ENCODE measurements at regions not wholly inside any gene's neighbourhood (a gene's known extent, or its start where the extent isn't known, plus 50 kb on each side); places are given as distances from the start of the nearest gene placed in this dataset.

DNA sequence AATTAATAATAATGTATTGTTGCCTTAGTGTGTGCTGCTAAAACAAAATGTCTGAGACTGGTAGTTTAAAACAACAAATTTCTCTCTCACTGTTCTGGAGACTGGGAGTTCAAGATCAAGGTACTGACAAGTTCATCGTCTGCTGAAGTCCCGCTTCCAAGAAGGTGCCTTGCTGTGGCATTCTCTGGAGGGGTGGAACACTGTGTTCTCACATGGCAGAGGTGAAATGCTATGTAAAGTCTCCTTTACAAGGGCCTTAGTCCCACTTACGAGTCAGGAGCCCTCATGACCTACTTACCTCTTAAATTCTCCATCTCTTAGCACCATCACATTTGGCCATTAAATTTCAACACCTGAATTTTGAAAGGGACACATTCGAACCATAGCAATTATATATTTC lies 299.2 kb upstream of the RBMS1 start:
- Mint-ChIP-seq H3K4me1 (no peaks in the 10 kb centered on the region; the same call in 2 of the 3 replicates), H3K36me3 (ENCODE audit: low read depth) (peaks cover 9% of the 10 kb centered on the region), H3K4me3 (no peak overlapping the region), H3K9me3 (peaks cover 18% of the 10 kb centered on the region), H3K27ac (no peak overlapping the region), H3K27me3 (ENCODE audit: insufficient read depth, low read depth, poor library complexity) (peaks cover 2% of the 10 kb centered on the region)
- H3K27ac ChIP-seq (ENCODE audit: low read depth) = no peak overlapping the region
- no peak overlapping the region for H2AFZ ChIP-seq
- no peaks in the 10 kb centered on the region for H3K4me1 ChIP-seq (ENCODE audit: insufficient read depth)
- H3K4me3 ChIP-seq = no peak overlapping the region
- no peaks in the 10 kb centered on the region for H3K27me3 ChIP-seq (ENCODE audit: insufficient read depth)
- TF ChIP-seq ZNF114 (CRISPR knock-in tag; IDR thresholded peaks at IDR 0.05) (no peak), ZNF331 (CRISPR knock-in tag; IDR thresholded peaks at IDR 0.05; ENCODE audit: low read depth) (no peak), REST (IDR thresholded peaks at IDR 0.05; ENCODE audit: unreplicated experiment) (no peak), JUNB (IDR thresholded peaks at IDR 0.05; ENCODE audit: unreplicated experiment) (no peak), NANOG (IDR thresholded peaks at IDR 0.05; ENCODE audit: borderline replicate concordance) (no peak), POLR2AphosphoS5 (IDR thresholded peaks at IDR 0.05; ENCODE audit: low read depth) (no peak), STAT1 (IDR thresholded peaks at IDR 0.05; ENCODE audit: unreplicated experiment) (no peak), EZH2 (IDR thresholded peaks at IDR 0.05; ENCODE audit: low read depth, unreplicated experiment) (no peak), EZH2phosphoT487 (IDR thresholded peaks at IDR 0.05; ENCODE audit: unreplicated experiment) (no peak), CREB1 (CRISPR knock-in tag; IDR thresholded peaks at IDR 0.05; ENCODE audit: low read depth) (no peak), CTCF (conservative IDR thresholded peaks at IDR 0.05; ENCODE audit: low read depth in 2 of 2) (no peak), ZNF462 (CRISPR knock-in tag; IDR thresholded peaks at IDR 0.05) (no peak)
- TF ChIP-seq, protein P1, sequence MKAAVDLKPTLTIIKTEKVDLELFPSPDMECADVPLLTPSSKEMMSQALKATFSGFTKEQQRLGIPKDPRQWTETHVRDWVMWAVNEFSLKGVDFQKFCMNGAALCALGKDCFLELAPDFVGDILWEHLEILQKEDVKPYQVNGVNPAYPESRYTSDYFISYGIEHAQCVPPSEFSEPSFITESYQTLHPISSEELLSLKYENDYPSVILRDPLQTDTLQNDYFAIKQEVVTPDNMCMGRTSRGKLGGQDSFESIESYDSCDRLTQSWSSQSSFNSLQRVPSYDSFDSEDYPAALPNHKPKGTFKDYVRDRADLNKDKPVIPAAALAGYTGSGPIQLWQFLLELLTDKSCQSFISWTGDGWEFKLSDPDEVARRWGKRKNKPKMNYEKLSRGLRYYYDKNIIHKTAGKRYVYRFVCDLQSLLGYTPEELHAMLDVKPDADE (IDR thresholded peaks at IDR 0.05) = no peak
- no peak overlapping the region for H3K4me2 ChIP-seq
- H3K79me2 ChIP-seq (replicated peaks; ENCODE audit: insufficient read depth) = no peaks in the 10 kb centered on the region
- no peaks in the 10 kb centered on the region for H3K36me3 ChIP-seq (ENCODE audit: insufficient read depth)
- no peaks in the 10 kb centered on the region for H3K9me2 ChIP-seq (ENCODE audit: insufficient read depth)
- no peaks in the 10 kb centered on the region for H4K20me1 ChIP-seq (replicated peaks; ENCODE audit: insufficient read depth)
- ATAC-seq (no peak), DNase-seq (ENCODE audit: low spot score) (no peak)
- no peaks in the 10 kb centered on the region for H3F3A ChIP-seq (replicated peaks; ENCODE audit: low read depth)
